ENCODE measurements at regions not wholly inside any gene's neighbourhood (a gene's known extent, or its start where the extent isn't known, plus 50 kb on each side); places are given as distances from the start of the nearest gene placed in this dataset.

- intact Hi-C loops (cut with micrococcal nuclease) = loop anchor here (10.0 kb wide), 1 partner anchor 173 kb away; no protein-coding TSS in a partner anchor
- no peaks in the 10 kb centered on the region for H3K79me2 ChIP-seq (ENCODE audit: control insufficient read depth, insufficient read depth, low read length)
- H3K4me2 ChIP-seq (ENCODE audit: insufficient read depth, low read length) = peak overlapping the region; percentile 27; the same call in 1 of the 2 replicates
- no peak for FAIRE-seq
- H3K4me1 ChIP-seq (replicated peaks in 1 of 2; ENCODE audit: control insufficient read depth in 2 of 2, insufficient read depth in 2 of 2, low read length in 2 of 2) = peaks cover 0 to 7% of the 10 kb centered on the region in 2 experiments; a peak in 1 of 5 replicates
- H3K4me3 ChIP-seq = no peak overlapping the region
- H3K9me3 ChIP-seq (replicated peaks; ENCODE audit: control insufficient read depth, insufficient read depth, low read depth, low read length) = no peaks in the 10 kb centered on the region
- H3K27ac ChIP-seq (ENCODE audit: extremely low read depth, low read depth, low read length) = no peak overlapping the region
- 0 out of 2 replicates have a peak, but pooled peaks cover 4% of the 10 kb centered on the region for H4K20me1 ChIP-seq (replicated peaks; ENCODE audit: control insufficient read depth, insufficient read depth, low read length)
- ChIA-PET CTCF (ENCODE audit: low intra/inter-chr PET ratio) (no interaction called here), POLR2A (interaction anchor here (0.7 to 0.9 kb wide), 2 partner anchors 12 to 54 kb away, joined by 3 to 4 read pairs; no protein-coding TSS in a partner anchor)
- in situ Hi-C loops (cut with MboI) = no loop called here
- DNase-seq (ENCODE audit: extremely low read depth in 1 of 4, low spot score in 3 of 4) = no peak
- TF ChIP-seq NELFE (IDR thresholded peaks at IDR 0.05; ENCODE audit: insufficient read depth, insufficient read length) (no peak), ZBTB49 (CRISPR knock-in tag; IDR thresholded peaks at IDR 0.05; ENCODE audit: borderline replicate concordance) (no peak), ZNF639 (CRISPR knock-in tag; conservative IDR thresholded peaks at IDR 0.05 in 1 of 2, IDR thresholded peaks at IDR 0.05 in 1 of 2) (no peak)
- H3K9me1 ChIP-seq (ENCODE audit: control insufficient read depth, insufficient read depth, low read length) = no peaks in the 10 kb centered on the region
- H3K36me3 ChIP-seq (ENCODE audit: control insufficient read depth, insufficient read depth, low read length) = no peaks in the 10 kb centered on the region
- peaks cover under 1 to 14% of the 10 kb centered on the region in 2 experiments for H3K27me3 ChIP-seq (ENCODE audit: control insufficient read depth in 2 of 2, insufficient read depth in 2 of 2, low read length in 2 of 2)
- ATAC-seq = no peak
- 0 out of 2 replicates have a peak overlapping the region, but pooled peaks have one; percentile 14 for H2AFZ ChIP-seq (ENCODE audit: low read depth, low read length)
- no TSS peak for BruUV-seq (replicated peaks)
- peak overlapping the region in 1 of 2 experiments; percentile 42; a peak in 1 of 4 replicates for H3K9ac ChIP-seq (ENCODE audit: insufficient read depth in 1 of 2, low read depth in 2 of 2, low read length in 2 of 2)
- WGBS (ENCODE audit: insufficient coverage, low coverage, missing lambda C conversion rate) = 1% methylated on average over 6 of the region's 6 CpGs
Measured at GRCh38 chr5:61228229-61228628, 66.0 kb upstream of the SMIM15 start.

All from K562 (cell line).